Stimulated activated CD4-positive, alpha-beta T cell treated with anti-CD3 and anti-CD28 coated beads, TNF-alpha, amount 100 ng/mL, for 1 hour (primary cell): ENCODE measurements at regions not wholly inside any gene's neighbourhood (a gene's known extent, or its start where the extent isn't known, plus 50 kb on each side); places are given as distances from the start of the nearest gene placed in this dataset.
"Not testable (repeated sequence)": the region's sequence is repeated elsewhere in the genome, so short reads cannot be mapped to it uniquely, and the experiment has no call there.

ENCODE experiments used
- DNase-seq, 3 donors: peaks; one replicate each; pipeline ENCODE4 v3.0.0-alpha.2; 2020; ENCODE audit warnings: low read depth in 3 of 3, low spot score in 1 of 3

DNA sequence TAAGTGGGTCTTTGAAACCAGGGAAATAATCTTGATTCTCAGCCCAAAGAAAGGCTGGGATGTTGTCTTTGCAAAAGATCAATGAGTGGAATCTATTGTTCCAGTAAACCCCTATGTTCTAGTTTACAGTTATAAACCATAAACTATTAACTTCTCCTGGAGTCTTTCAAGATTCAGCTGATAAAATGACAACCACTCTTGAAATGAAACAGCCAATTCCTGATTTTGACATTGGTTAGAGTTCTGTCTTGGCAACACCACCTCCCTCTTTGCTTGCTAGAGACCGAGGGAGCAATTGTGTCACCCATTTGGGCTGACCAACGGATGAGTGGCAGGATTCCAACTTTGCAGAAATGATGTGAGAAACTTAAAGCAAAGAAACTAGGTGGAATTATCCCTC, 746.9 kb downstream of the SLC4A3 start:
- DNase-seq: no peak

DNA sequence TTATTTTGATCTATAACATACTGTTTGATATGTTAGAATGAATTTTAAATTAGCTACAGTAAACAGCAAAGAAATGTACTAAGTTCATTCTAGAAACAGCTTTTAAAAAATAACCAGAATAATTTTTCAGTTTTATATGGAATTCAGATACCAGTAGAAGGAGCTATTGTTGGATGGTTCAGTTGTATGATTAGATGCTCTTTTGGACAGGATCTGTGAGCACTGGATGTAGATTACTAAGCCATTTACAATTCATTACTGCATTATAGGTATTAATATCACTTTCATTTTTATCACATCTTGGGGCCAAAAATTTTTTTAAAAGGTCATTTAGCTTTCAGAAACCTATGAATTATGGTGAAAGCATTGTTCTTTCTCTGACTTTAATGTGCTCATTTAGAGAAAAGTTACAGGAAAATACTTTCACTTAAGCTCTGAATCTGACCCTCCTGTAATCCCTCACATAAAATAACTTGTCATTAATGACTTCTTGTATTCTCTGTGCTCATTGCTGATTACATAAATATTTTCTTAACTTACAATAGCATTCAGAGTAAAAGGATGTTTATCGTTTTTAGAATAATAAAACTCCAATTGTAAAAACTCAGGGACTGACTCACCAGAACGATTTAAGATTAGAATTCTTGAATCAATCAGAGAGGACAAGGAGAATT, 750.2 kb downstream of the SLC4A3 start:
- DNase-seq: no peak

DNA sequence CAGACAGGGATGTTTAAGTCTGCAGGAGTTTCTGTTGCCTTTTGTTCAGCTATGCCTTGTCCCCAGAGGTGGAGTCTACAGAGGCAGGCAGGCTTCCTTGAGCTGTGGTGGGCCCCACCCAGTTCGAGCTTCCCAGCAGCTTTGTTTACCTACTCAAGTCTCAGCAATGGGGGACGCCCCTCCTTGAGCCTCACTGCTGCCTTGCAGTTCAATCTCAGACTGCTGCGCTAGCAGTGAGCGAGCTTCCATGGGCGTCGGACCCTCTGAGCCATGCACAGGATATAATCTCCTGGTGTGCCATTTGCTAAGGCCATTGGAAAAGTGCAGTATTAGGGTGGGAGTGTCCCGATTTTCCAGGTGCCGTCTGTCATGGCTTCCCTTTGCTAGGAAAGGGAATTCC, 760.3 kb downstream of the SLC4A3 start:
- not testable (repeated sequence) for DNase-seq

DNA sequence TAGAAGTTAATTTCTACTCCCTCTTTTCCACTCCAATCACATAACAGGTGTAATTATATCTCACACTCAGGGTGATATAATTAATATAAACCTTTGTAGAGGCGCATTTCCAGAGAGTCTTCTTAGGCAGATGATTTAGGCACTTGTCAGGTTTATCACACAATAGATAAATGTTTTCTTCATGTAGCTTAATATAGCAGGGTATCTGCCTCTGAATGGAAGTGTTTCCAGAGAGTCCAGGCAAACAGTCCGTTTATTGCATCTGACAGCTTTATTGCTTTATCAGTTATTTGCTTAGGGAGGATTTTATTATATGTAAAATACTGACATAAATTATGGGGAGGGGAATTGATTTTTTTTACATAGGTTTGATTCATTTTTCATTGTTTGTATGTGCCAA, 766.3 kb downstream of the SLC4A3 start:
- DNase-seq: no peak

DNA sequence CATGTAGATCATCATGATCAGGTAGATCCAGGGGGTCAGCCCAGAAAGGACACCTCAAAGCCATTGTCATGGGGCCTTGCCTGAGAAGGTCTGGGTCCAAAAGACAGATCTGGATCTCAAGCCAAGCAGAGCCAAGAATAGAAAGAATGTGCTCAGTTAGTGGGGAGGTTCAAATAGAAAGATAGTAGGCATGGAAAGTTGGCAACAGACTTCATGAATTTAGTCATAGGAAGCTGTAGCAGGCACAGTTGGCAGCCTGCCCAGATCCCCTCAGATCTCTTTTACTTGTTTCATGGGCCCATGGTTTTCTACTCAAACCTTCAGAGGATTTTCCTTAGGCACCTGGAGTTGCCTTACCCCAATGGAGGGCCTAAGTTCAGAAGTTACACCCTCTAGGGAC, 767.0 kb downstream of the SLC4A3 start:
- DNase-seq: no peak

DNA sequence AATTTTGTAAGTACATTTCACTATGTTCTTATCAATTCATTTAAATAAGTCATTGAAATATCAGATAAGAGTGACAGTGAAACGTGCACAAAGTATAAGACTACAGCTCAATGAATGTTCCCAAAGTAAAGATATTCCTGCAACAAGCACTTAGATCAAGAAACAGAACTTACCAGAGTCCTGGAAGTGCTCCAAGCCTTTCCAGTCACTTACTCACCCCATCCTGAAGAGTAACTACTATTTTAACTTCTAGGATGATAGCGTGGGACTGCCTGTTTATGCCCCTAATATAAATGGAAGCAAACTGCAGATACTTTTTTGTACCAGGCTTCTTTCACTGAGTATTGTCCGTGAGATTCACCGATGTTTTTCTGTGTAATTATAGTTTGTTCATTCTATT, 768.9 kb downstream of the SLC4A3 start:
- DNase-seq: no peak

DNA sequence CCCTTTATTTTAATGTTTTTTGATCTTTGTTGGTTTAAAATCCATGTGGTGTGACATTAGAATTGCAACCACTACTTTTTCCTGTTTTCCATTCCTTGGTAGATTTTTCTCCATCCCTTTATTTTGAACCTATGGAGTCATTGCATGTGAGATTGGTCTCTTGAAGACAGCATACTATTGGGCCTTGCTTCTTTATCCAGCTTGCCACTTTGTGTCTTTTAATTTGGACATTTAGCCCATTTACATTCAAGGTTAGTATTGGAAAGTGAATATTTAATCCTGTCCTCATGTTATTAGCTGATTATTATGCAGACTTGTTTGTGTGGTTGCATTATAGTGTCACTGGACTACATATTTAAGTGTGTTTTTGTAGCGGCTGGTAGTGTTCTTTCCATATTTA, 782.9 kb downstream of the SLC4A3 start:
- DNase-seq: no peak

DNA sequence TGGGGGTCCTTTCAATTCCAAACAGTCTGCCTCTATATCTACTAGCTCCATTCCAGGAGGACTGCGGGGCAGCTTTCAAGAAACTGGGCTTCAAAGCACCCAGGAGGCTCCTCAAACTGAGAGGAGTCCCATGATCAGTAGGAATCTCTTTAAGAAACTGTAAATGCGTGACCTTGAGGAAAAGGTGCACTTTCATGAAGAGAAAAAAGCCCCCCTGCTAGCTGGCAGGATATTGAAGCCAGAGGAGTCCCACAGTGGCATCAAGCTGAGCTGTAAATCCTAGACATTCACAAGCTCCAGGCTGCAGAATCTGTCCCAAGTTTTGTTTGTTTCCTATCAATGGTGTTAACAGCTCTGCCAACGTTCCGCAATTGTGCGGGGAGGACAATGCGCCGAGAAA, 790.1 kb downstream of the SLC4A3 start:
- DNase-seq: no peak

DNA sequence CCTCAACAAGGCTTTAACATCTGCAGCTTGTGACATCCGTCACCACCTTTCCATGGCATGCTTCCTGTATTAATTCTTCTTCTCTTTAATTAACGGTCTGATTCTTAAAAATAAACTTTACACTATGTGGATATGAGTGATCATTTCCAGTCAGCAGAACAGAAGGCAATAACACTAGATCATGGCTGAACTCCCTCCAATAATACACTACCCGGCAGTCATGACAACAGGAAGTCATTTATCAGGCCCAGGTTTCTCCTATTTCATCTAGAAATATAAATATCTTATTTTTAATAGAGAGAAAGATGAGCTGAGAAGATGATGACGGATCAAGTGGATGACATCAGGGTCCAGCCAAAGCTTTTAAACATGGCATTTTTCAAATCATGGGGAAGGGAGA, 792.2 kb downstream of the SLC4A3 start:
- no peak for DNase-seq

DNA sequence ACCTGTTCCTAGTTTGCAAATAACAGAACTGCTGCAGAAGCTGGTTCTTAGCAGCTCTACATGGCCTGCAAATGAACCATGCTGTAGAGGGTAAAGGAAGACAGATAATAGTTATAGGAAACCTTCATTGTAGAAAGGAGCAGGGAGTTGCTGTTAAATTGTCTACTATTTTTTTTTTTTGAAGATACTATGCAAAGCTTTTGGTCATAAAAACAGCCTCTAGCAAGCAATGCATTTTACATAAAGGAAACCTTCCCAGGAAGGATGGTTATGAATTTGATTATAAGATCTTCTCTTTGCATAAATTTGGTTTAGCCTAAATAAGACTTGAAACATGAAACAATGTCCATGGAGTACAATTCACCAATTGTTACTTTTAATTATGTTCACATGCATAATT, 793.4 kb downstream of the SLC4A3 start:
- DNase-seq: no peak

DNA sequence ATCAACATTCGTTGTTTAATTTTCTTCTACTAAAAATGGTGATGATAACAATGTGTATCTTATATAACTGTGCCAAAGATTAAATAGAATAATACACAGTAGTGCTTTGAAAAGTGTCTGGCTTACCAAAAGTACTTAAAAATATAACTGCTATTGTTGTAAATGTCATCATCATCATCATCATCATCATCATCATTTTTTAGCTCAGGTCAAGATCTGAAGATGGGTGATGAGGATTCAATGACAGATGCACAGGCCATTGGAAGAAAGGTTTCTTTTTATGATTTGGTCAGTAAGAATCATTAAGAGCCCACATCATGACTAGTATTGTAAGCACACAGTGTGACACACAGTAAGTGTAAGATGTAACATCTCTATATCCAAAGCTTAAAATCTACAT, 795.2 kb downstream of the SLC4A3 start:
- no peak for DNase-seq

DNA sequence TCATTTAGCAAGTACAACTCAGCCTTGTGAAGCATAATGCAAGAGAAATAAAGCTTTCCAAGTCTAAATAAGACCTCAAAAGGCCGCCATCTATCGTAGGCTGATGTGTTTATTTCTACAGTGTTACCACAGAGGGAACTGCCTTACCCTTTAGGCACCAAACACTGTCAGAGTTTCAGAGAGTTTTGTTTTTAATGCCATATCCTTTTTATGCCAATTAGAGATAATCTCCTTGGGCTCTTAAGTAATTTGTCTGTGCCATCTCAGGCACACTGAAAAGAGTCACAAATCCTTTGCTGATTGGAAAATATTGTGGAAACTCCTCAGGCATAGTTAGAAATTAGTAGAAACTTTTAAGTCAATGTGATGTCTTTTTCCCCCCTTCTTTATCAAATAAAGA, 797.1 kb downstream of the SLC4A3 start:
- DNase-seq: no peak

DNA sequence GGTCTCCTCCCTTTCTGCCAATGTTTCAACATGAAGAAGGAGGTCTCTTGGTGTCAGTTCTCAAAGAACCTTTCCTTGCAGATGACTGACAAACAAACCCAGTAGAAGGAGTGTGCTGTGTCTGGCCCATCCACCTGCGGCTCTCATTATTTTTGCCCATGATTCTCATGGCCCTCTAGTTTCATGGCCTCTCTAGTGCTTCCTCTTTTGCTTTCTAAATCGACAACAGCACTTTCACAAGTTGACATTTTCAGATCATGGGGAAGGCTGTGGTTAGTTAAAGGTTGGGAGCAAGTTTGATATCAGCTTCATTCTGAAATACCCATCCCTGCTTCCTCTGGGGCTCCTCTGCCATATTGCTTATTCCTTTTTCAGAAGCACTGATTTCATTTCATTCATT, 805.2 kb downstream of the SLC4A3 start:
- DNase-seq: no peak

DNA sequence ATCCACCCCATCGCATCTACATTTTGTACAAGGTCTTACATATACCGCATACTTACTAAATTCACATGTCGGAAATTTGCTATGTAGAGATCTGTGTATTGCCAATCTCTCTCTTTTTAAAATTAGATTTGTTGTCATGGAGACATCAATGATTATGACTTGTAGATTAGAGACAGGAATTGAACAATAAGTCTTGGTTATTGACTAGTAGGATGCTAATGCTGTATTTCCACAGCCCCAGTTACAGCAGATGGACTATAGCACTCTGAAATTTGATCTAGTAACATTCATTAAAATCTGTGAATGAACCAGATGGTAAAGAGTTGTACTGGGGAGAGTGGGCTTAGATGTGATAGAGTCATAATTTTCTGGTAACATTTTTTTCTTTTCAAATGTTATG, 805.7 kb downstream of the SLC4A3 start:
- no peak for DNase-seq

DNA sequence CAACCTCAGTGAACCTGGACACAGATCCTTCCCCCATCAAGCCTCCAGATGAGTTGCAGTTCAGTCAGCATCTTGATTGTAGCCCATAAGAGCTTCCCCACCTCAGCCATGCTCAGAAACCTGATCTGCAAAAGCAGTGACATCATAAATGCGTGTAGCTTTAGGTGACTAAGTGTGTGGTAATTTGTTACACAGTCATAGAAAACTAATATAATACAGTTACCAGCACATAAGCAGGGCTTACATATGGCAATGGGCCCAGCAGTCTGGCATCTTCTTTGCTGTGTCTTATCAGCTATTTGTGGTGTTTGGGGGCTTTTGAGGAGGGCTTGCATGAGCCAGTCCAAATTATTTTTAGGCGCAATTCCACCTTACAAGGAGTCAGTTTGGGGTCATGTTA, 807.0 kb downstream of the SLC4A3 start:
- DNase-seq: no peak

DNA sequence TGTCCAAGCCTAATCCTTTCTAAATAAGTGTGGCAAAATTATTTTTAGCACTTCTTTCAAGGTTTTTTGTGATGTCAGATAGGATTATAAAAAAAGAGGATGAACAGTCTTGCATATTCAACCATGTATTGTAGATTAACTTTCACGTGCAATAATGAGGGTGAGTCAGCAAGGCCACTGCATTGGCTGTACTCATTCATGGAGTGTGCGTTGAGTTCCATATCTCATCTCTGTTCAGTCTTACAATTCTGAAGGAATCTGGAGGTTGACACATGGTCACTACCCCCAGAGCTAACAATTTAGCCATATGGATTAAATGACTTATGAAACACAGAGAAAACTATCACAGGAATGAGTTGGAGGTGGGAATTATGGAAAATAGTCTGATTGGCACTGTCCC, 810.5 kb downstream of the SLC4A3 start:
- DNase-seq: no peak

DNA sequence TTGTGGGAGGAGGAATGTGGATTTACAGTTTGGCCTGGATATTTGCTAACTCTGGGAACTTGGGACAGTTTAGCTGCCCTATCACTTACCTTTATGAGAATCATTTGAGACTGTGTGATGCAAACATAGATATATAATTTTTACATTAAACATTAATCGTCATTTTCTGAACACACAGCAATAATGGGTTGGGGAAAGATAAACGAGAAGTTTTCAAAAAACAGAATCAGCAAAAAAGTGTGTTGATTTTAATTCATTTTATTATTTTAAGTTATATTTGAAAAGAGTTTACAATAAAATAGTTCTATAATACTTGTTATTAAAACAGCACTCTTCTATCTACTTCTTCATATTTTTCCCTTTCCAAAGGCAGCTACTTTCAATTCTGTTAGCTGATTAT, 813.3 kb downstream of the SLC4A3 start:
- no peak for DNase-seq

DNA sequence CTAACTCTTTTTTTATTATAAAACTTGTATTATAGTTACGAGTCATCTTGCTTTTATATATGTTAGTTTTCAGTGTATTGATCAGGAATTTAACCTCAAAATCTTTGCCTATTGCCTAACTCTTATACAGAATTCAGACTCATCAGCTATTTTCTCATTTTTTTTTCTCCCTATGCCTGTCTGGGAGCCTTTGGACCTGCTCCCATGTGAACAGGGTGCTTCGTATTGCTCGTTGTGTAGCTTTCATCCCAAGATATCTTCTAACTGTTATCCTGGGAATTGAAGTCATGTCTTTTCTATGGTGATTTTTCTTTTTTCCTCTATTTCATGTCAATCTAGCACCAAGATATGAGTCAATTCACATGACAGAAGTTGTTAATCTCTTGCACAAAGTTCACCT, 814.0 kb downstream of the SLC4A3 start:
- DNase-seq: no peak

DNA sequence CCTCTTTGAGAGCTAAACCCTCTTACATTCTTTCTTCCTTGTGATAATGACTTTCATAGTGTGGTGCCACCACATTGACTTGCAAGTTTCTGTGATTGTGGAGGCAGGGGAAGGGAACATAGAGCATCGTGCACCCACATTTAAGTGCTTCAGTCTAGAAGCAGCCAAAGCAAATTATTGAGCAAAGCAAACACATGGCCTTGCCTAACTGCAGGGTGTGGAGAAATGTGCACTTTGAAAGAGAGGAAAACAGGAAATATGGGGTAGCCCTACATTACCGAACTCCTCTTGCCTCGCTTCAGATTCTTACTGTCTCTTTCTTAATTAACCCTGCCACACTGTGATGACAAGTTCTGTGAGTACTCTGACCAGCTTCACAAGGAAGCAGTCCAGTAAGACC, 814.6 kb downstream of the SLC4A3 start:
- DNase-seq: no peak

DNA sequence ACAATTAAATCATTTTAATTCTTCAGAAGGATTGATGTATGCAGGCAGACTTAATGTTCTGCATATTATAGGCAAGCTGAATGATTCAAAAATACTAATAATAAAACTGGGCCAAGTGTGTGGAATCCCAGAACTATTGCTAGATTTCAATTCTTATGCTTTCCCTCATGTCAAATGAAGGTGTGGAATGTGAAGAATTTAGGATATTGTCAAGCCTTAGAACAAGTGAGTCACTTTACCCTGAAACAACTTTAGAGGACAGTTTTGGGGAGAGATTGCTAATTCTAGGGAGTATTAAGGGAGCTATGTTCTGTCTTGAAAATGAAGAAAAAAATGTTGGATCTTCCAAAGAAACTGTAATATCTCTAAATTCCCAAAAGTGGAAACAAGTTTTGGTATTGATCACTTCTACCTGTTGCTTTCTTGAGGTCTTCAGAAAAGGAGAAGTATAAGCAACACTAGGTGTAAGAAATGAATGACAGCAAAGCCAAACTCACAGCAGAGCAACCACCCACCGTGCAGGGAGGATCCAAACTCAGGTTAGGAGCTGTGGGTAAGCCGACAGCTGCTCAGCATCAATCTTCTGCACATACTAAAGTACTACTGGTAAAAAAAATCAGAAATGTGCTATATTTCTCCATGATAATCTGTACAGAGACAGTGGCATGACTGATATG, 818.1 kb downstream of the SLC4A3 start:
- DNase-seq: no peak

DNA sequence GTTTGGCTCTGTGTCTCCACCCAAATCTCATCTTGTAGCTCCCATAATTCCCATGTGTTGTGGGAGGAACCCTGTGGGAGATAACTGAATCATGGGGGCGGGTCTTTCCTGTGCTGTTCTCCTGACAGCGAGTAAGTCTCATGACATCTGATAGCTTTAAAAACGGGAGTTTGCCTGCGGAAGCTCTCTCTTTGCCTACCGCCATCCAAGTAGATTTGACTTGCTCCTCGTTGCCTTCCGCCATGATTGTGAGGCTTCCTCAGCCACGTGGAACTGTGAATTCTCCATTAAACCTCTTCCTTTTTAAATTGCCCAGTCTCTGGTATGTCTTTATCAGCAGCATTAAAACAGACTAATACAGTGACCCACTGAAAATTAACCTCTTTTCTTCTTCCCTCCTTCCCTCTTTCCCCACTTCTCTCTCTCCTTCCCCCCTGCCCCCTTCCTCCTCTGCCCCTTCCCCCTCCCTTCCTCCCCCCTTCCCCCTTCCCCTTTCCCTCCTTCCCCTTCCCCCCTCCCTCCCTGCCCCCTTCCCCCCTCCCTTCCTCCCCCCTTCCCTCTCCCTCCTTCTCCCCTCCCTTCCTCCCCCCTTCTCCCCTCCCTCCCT, 818.8 kb downstream of the SLC4A3 start:
- no peak for DNase-seq

DNA sequence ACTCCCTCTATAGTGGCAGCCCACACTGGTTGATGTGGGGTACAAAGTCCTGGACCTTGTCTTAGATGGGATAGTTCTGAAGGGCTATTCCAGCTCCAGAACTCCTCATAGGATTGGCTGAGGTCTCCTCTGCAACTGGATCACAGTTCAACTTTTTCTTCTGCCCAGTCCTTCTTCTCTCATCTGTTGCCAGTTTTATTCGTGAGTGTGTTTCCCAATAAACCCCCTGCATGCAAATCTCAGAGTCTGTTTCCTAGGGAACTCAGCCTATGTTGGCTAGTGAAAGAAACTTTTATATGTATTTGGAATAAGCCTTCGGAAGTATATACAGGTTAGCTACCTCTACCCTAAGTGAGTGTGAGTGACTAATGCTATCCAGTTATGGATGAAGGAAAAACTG, 823.4 kb downstream of the SLC4A3 start:
- DNase-seq: no peak

DNA sequence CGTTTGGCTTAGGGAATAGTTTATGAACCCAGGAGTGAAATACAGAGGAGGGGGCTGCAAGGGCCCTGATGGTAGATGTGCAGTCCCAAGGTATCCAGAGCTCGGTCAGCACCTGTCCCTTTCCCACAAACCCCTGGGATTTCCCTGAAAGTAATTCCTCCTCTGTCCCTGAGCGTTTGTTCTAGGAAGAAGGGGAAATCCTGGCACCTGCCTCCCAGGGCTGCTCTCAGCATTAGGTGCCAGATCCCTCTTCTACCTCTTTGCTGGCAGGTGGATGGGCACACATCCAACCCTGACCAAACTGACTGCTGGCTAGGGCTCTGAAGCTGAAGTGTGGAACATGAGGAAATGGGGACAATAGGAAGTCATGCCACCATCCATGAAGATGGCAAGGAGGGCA, 824.0 kb downstream of the SLC4A3 start:
- DNase-seq: no peak
